ENCODE measurements at regions not wholly inside any gene's neighbourhood (a gene's known extent, or its start where the extent isn't known, plus 50 kb on each side); places are given as distances from the start of the nearest gene placed in this dataset.

GRCh38 chr9:16247188-16247875 is 623.1 kb downstream of the BNC2 start:
- no peaks in the 10 kb centered on the region for H3K9me3 Mint-ChIP-seq
- DNase-seq (no peak), ATAC-seq (ENCODE audit: poor library complexity) (no peak)
- Histone ChIP-seq H3K27me3 (ENCODE audit: control insufficient read depth in 1 of 2, insufficient read depth in 2 of 2, low read length in 2 of 2) (no peaks in the 10 kb centered on the region), H3K4me1 (ENCODE audit: insufficient read depth, low read length) (no peaks in the 10 kb centered on the region), H3K36me3 (ENCODE audit: insufficient read depth, low read length) (no peaks in the 10 kb centered on the region), H3K4me3 (ENCODE audit: low read length) (no peak overlapping the region), H3K27ac (ENCODE audit: low read depth in 1 of 2, low read length in 2 of 2) (no peak overlapping the region), H3K9me3 (ENCODE audit: control insufficient read depth in 1 of 2, insufficient read depth in 1 of 2, low read length in 2 of 2) (no peaks in the 10 kb centered on the region)
- no peaks in the 10 kb centered on the region for H3K4me1 Mint-ChIP-seq (ENCODE audit: low read depth)
- H3K36me3 Mint-ChIP-seq (ENCODE audit: low read depth), result no peaks in the 10 kb centered on the region
- no peaks in the 10 kb centered on the region for H3K27me3 Mint-ChIP-seq
- ChIA-PET CTCF (no interaction called here), POLR2A (no interaction called here)
- TF ChIP-seq CTCF (IDR thresholded peaks at IDR 0.05), result no peak
- no peak overlapping the region for H3K4me3 Mint-ChIP-seq
- intact Hi-C loops (cut with DNase I, micrococcal nuclease), result no loop called here
- H3K27ac Mint-ChIP-seq, result no peak overlapping the region

DNA sequence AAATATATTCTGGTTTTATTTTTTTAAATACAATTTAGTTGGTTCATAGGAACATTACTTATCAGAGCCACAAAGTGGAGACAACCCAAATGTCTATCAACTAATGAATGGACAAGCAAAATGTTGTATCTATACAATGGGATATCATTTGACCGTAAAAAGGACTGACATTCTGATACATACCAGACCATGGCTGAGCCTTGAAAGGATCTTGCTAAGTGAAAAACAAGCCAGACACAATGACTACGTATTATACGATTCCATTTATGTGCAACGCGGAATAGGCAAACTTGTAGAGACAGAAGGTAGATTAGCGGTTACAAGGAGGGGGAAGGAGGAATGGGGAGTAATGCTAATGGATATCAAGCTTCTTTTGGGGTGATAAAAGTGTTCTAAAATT is 621.6 kb downstream of the BNC2 start:
- ATAC-seq (ENCODE audit: poor library complexity) (no peak), DNase-seq (no peak)
- Mint-ChIP-seq H3K27me3 (no peaks in the 10 kb centered on the region), H3K27ac (no peak overlapping the region), H3K36me3 (ENCODE audit: low read depth) (no peaks in the 10 kb centered on the region), H3K9me3 (no peaks in the 10 kb centered on the region), H3K4me1 (ENCODE audit: low read depth) (no peaks in the 10 kb centered on the region), H3K4me3 (no peak overlapping the region)
- Histone ChIP-seq H3K36me3 (ENCODE audit: insufficient read depth, low read length) (no peaks in the 10 kb centered on the region), H3K4me3 (ENCODE audit: low read length) (no peak overlapping the region), H3K27ac (ENCODE audit: low read depth in 1 of 2, low read length in 2 of 2) (no peak overlapping the region), H3K4me1 (ENCODE audit: insufficient read depth, low read length) (no peaks in the 10 kb centered on the region), H3K9me3 (ENCODE audit: control insufficient read depth in 1 of 2, insufficient read depth in 1 of 2, low read length in 2 of 2) (no peaks in the 10 kb centered on the region), H3K27me3 (ENCODE audit: control insufficient read depth in 1 of 2, insufficient read depth in 2 of 2, low read length in 2 of 2) (no peaks in the 10 kb centered on the region)
- CTCF ChIA-PET, result no interaction called here
- TF ChIP-seq CTCF (IDR thresholded peaks at IDR 0.05), result no peak
- intact Hi-C loops (cut with DNase I, micrococcal nuclease), result no loop called here
- POLR2A ChIA-PET, result no interaction called here

DNA sequence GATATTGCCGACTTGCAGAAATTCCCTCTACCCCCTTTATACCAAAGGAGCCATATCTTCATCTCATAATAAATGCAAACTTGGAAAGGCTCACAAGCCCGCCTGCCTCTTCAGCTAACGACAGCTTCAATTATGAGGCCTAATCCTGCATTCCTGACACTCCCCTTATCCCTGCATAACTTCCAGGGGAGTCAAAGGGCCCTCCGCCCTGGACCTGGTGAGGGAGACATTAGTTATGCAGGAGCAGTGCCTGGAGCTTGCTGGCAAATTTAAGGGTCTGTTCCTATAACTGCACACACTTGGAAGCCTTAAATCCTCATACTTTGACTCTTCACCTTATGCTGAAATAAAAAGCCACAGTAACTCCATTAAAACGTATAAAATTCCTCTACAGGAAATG is 617.9 kb downstream of the BNC2 start:
- CTCF ChIA-PET, result no interaction called here
- no peaks in the 10 kb centered on the region for H3K9me3 Mint-ChIP-seq
- H3K27me3 Mint-ChIP-seq, result no peaks in the 10 kb centered on the region
- no peak for TF ChIP-seq CTCF (IDR thresholded peaks at IDR 0.05)
- no peaks in the 10 kb centered on the region for H3K9me3 ChIP-seq (ENCODE audit: control insufficient read depth in 1 of 2, insufficient read depth in 1 of 2, low read length in 2 of 2)
- no peaks in the 10 kb centered on the region for H3K4me1 ChIP-seq (ENCODE audit: insufficient read depth, low read length)
- H3K27ac ChIP-seq (ENCODE audit: low read depth in 1 of 2, low read length in 2 of 2), result no peak overlapping the region
- ATAC-seq (ENCODE audit: poor library complexity), result no peak
- no peak overlapping the region for H3K27ac Mint-ChIP-seq
- H3K4me3 ChIP-seq (ENCODE audit: low read length), result no peak overlapping the region
- no peak overlapping the region for H3K4me3 Mint-ChIP-seq
- DNase-seq, result no peak
- intact Hi-C loops (cut with DNase I, micrococcal nuclease), result no loop called here
- no peaks in the 10 kb centered on the region for H3K27me3 ChIP-seq (ENCODE audit: control insufficient read depth in 1 of 2, insufficient read depth in 2 of 2, low read length in 2 of 2)
- POLR2A ChIA-PET, result no interaction called here
- H3K36me3 ChIP-seq (ENCODE audit: insufficient read depth, low read length), result no peaks in the 10 kb centered on the region
- H3K36me3 Mint-ChIP-seq (ENCODE audit: low read depth), result no peaks in the 10 kb centered on the region
- no peaks in the 10 kb centered on the region for H3K4me1 Mint-ChIP-seq (ENCODE audit: low read depth)

Data from CD4-positive, alpha-beta T cell (primary cell).